Renal cortex interstitium (tissue), 11 donors: ENCODE measurements at regions not wholly inside any gene's neighbourhood (a gene's known extent, or its start where the extent isn't known, plus 50 kb on each side); places are given as distances from the start of the nearest gene placed in this dataset.

Source experiments
- DNase-seq, 11 donors: peaks; one replicate each; pipeline ENCODE4 v3.0.0-alpha.2; 2013; ENCODE audit warnings: low read depth in 9 of 11, low spot score in 4 of 11; ENCODE audit errors: extremely low read depth in 1 of 11

DNA sequence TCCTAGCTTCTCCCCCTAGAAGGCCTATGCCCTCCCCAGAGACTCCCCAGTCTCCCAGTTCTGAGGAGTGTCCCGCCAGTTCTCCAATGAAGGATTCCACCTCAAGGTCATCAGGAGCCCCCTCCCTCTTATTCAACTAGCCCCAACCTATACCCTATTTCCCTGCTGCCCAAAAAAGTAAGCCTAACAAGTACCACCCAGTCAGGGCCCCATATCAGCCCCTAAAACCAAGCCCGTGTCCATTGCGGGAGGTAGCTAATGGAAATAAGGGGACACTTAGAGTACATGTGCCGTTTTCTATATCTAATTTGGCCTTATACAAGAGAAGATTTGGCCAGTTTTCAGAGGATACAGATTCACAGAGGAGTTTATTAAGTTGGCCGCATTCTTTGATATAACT, 416.2 kb downstream of the MATN1 start:
- DNase-seq = no peak

DNA sequence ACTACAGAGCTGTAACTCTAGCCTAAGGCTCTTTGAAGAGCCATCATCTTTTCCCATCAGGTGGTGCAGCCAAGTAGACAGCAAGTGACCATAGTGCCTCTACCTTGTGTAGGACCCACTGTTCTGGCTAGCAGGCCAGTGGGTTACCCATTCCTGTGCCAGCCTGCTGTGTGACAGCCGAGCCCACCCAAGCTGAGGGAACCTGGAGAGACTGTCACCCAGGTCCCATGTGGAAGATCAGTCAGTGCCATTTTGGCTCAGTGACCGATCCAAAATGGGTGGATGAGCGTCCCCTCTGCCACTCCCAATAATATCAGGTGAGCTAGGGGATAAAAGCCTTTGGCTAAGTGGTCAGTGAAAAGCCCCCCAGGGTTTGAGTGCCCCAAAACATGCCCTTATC, 417.9 kb downstream of the MATN1 start:
- no peak for DNase-seq

DNA sequence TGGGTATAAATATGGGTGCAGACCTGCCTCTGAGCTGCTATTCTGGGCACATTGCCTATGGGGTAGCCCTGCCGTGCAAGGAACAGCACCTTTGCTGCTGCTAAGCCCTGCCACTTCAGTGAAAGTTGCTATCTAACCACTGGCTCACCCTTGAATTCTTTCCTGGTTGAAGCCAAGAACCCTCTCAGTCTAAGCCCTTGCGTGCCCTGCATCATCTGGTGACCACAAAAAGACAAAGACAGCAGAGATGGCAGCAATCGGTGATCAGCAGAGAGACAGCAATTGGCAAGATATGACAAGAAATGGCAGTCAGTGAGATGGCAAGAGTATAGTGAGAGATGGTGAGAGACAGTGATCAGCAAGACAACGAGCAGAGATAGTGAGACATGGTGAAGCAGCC, 418.3 kb downstream of the MATN1 start:
- DNase-seq = no peak

DNA sequence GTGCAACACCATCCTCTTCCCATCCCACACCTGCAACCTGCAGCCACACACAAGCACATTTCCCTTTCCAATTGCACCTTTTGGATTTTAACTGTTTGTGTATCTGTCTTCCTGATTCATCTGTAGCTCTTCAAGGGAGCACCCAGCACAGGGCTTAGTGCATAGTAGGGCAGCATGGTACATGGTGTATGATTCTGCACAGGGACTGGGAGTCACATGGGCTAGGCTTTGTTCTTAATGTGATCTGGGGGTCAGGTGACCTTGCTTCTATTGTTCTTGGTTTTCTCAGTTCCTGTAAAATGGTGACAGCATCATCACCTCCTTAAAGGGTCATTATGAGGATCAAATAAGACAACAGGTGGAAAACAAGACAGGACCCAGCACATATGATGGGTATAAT, 419.3 kb downstream of the MATN1 start:
- no peak for DNase-seq

DNA sequence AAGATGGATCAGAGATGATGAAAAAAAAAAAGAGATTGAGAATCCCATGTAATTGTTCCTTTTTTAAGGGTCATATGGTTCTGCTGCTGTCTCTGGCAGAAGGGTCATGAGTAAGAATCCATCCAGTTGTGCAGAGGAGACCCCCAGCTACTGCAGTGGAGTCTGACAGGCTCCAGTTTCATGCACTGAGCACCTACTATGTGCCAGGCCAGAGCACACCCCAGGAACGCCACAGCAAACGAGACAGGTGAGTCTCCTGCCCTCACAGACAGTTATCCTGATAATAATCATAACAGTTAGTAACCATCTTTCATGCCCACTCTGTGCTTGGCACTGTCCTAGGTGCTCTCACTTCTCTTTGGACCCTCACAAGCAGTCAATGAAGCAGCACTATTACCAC, 420.0 kb downstream of the MATN1 start:
- no peak for DNase-seq

DNA sequence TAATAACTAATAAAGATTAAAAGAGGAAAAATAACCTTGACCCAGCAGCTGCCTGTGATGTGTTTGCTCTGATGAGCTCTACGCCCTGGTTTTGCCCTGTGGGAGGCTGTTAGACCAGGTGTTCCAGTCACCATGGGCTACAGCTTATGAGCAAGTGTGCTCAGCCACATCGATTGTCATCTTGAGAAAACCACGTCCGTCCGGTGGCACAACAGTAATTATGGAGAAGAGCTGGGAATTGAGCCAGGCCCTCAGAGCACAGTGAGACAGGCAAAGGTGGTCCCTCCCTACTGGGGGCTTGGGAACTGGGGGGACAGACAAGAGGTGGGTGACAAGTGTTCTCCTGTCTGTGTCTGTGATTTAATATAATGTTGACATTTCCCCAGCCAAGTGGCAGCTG, 420.5 kb downstream of the MATN1 start:
- DNase-seq = no peak

DNA sequence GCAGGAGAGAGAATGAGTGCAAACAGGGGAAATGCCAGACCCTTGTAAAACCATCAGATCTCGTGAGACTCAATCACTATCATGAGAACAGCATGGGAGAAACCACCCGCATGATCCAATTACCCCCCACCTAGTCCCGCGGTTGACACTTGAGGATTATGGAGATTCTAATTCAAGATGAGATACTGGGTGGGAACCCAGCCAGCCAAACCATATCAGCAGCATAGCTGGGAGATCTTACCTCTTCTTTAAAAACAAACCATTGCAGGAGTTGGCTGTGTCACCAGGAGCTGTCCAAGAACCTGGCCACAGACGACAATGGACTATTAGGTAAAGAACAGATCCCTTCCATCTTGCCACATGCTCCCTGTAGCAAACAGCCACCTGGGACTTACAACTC, 422.7 kb downstream of the MATN1 start:
- no peak for DNase-seq

DNA sequence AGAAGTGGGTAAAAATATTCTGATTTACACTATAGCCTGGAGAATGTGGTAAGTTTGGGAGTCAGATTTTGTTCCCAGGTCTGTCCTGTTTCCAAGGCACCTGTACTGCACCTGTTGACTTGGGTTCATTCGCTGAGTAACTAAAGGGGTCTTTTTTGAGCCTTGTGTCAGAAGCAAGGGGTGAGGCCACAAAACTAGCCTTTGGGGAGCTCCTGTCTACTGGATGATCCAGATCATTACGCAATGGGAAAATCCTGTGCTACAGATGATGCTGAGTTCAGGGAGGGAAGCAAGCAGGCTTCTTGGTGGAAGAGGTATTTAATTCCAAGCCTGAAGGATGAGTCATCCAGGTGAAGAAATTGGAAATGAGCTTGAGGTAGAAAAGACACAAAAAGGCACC, 424.0 kb downstream of the MATN1 start:
- no peak for DNase-seq

DNA sequence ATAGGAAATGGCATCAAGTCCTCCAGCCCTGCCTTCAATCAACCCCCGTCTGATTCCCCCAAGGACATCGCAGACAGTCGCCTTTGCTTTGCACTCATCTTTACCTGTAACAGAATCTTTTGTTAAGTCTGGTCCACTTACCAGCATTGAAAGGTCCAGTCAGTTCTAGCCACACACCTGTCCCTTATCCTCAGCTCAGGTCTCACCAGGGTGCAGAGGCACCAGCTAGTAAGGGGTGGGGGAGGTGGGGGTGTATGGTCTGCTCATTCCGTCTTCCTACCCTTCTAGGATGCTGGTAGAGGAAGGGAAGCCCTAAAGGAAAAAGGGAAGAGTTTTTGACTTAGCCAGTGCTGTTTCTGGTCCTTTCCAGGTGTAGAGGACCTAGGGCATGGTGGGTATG, 427.7 kb downstream of the MATN1 start:
- DNase-seq = no peak

DNA sequence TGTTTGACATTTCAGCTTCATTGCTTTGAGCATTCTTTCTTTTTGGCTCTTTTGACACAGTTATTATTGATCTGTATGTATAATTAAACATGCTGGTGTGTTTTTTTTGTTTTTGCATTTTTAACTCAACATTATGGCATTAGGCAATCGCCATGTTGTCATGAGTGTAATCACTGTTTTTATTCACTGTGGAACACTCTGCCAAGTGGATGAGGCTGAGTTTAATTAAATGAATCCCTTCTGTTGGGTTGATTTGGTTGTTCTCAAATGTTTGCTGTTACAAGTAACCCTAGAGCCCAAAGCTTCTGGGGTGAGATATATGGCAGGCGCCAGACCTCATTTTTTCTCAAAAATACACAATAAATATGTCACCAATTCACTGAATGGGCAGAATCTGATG, 428.1 kb downstream of the MATN1 start:
- DNase-seq = no peak

DNA sequence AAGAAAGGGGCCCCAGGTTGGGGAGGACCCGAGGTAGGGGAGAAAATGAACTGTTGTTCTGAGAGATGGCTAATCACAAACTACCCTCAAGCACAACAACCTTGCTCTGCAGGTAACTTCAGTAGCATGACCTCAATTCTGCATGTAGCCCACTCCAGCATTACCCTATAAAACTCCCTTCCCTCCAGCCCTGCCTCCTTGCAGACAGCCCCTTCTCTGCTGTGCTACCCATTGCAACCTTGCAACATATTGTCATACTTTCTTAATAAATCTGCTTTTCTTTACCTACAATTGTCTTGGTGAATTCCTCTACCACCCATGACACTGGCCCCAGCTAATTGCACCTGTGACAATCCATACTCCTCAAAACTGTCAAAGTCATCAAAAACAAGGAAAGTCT, 428.9 kb downstream of the MATN1 start:
- no peak for DNase-seq

DNA sequence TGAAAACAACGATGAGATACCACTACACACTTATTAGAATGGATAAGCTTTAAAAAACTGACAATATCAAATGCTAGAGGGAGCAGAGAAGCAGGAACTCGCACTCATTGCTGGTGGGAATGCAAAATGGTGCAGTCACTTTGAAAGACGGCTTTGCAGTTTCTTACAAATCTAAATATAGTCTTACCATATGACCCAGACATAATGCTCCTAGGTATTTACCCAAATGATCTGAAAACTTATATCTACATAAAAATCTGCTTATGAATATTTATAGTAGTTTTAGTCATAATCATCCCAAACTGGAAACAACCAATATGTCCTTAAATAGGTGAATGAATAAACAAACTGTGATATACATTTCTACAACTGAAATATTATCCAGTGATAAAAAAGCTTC, 430.9 kb downstream of the MATN1 start:
- no peak for DNase-seq

DNA sequence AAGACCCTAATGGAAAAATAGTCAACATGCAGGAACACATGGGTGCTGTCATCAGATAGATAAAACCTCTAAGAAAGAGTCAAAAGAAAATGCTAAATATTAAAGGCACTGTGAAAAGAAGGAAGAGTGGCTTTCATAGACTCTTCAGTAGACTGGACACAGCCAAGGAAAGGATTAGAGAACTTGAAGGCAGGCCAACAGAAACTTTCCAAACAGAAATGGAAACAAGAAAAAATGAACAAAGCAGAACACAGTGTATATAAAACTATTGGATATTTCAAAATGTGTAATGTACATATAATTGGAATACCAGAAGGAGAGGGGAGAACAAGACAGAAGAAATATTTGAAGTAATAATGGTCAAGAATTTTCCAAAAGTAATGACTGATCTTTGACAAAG, 431.9 kb downstream of the MATN1 start:
- no peak for DNase-seq

DNA sequence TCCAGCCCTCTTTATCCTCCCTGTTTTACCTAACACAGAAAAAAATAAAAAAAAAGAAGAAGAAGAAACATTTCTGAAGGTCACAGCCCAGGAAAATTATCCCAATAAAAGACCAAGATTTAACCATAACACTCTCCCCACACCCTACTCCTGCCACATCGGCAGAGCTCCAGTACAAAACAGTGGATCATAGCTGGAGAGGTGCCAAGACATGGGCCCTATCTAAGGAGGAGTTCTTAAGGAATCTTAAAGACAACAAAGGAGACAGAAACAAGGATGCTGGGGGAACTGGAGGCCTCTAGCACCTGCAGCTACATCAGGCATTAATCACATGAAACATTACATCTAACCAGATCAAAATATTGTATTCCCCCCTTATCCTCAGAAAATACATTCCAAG, 432.8 kb downstream of the MATN1 start:
- no peak for DNase-seq

DNA sequence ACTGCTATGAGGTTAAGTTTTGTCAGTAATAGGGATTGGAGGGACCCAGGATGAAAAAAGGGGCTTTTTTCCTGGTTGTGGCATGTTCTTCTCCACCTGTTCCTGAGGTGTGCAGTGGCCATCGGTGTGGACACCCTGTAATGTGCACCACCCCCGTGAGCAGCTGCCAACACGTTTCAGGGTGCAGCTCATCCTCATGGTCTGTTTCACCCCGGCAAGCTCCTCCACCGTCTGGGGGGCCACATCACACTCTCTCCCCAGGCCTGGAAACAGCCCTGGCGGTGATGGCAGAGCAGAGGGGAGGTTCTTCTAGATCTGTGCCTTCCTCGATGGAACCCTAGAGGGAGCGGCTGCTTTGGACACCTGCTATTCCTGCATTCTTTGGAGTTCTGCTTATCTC, 435.4 kb downstream of the MATN1 start:
- DNase-seq = no peak

DNA sequence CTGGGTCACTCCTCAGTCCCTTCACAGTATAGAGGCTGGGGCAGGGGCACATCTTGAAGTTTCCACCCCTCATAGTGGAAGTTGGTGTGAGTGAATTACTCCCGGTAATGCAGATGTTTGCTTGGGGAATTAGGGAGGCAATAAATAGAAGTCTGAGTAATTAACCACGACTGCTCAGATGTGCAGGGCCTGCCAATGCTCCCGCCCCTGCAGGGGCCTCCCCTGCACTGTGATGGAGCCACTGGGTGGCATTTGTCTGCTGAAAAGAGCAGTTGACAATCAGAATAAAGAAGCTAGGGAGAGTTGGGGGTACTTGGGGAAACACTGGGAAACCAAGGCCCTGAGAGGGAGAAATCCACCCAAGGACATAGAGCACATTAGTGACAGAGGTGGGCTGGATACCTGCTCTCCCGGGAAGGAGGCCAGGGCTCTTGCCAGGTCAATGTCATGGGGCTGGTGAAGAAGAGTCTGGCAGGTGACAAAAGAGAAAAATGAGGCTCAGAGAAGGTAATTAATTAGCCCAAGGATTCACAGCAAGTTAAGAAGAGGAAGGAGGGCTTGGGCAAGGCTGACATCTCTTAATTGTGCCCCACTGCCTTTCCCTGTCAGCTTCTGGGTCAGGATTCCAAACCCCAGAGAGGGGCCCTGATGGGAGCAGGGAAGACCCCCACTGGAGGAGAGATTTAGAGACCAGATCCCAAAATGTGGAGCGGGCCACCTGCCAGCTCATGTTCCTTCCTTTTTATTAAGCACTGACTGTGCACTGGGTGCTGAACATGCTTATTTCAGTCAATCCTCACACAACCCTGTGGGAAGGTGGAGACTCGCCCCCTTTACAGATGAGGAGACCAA, 436.2 kb downstream of the MATN1 start:
- no peak for DNase-seq

DNA sequence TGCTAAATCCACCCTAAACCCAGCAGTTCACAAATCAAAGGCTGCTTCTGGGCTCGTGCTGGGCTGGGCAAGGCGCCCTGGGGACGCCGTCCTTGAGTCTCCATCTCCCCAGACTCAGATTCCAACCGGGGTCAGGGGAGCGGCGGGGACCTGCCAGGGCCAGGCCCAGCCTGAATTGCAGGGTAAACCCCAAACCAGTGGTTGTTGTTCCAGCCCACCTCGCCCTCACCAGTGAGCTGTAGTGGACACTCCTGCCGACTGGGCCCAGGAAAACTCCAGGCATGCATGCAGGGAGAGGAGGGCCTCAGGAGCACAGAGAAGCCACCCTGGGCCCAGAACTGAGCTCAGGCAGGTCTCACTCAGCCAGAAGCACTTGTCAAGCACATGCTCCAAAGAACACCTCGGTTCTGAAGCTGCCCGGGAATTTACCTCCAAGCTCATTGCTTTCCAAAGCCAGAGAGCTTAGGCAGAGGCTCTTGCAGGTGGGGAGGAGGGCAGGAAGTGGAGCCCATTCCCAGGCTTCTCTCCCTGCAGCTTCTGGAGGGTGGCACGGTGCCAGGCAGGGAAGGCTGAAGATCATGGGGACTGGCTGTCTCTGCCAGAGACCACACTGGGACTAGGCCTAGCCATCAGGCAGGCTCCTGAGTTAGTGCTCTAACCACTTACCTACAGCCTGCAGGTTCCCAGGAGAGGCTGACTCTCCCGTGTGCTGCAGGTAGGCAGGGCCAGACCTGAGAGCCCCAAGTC, 437.0 kb downstream of the MATN1 start:
- DNase-seq = no peak

DNA sequence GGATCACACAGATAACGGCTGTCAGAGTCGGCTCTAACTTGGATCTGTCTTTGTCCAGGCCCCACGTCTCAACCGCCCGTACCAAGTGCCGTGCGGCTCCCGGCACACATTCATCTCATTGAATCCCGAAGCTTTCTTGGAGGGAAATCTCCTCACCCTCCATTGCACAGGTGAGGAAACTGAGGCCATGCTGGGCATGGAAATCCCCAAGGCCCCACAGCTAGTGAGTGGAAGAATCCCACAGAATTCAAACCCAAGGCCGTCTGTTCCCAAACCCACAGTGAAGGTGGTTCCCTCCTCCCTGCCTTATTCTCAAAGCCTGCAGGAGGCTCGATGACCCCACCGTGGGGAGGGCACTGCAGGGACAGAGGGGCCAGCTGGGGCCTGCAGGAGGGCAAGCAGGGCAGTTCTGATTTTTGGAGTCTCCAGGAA, 437.9 kb downstream of the MATN1 start:
- DNase-seq = no peak

DNA sequence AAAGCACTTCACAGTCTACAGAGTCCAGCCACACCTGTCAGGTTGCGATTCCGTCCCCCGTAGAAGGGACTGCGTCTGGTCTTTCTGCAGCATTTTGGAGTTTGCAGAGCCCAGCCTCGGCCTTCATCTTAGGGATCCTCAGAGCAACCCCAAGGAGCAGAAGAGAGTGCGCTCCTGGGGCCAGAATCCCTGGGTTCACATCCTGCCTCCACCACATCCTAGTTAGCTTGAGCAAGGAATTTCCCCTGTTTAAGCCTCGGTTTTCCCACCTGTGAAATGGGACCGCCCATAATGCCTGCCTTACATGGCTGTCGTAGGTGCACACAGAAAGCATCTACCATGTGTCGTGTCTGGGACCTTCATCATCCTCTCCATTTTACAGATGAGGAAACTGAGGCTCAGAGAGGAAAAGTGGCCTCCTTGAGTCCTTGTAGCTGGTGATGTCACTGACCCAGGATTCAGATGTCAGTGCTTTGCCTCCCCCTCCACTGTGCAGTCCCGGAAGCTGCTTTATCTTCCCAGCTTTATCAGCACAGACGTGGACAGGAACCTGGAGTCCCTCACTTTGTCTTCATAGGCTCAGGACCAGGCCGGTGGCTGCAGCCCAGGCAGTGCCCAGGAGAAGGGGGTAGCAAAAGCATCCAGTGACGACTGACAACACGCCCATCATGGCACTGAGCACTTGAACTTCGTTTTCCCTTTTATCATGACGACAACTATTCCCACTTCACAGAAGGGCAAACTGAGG, 438.5 kb downstream of the MATN1 start:
- no peak for DNase-seq

DNA sequence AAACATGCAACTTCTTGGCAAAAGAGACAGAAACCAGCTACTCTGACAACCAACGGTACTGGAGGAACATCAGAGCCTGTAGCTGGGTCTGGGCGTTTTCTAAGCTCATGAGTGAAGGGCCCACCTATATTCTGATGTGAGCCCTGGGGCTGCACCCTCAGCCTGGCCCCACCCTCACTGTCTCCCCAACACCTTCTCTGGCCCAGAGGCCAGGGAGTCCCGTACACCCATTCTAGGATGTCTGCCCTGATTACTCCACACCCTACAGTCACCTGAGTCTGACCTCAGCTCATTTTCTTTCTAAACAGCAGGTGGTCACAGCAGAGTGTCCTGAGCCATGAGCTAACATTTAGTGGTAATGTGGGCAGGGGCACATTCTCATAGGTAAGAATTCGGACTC, 439.2 kb downstream of the MATN1 start:
- no peak for DNase-seq
